B cell (primary cell): ENCODE measurements at regions not wholly inside any gene's neighbourhood (a gene's known extent, or its start where the extent isn't known, plus 50 kb on each side); places are given as distances from the start of the nearest gene placed in this dataset.

Experiments
- ATAC-seq: fragments of 200-7000 bp; cut with Tn5 transposase; one replicate; pipeline ENCODE4 v1.10.0; 2021; ENCODE audit warnings: low read depth, mild to moderate bottlenecking, moderate number of reproducible peaks, moderate library complexity
- CTCF ChIA-PET: fragments of 350-600 bp; sonication (Branson Sonifier 250); formaldehyde crosslinking; loops from one replicate; lab custom pipeline; 2021; ENCODE audit warnings: antibody characterized with exemption, inconsistent platforms; lab: Charles Lee
- POLR2A ChIA-PET: fragments of 350-600 bp; sonication (Branson Sonifier 250); formaldehyde crosslinking; loops from one replicate; lab custom pipeline; 2021; ENCODE audit warnings: antibody characterized with exemption; lab: Charles Lee
- DNase-seq: peaks from one replicate; pipeline ENCODE4 v3.0.0; 2013
- H2AFZ ChIP-seq: 2 replicates; pipeline ENCODE4 v1.6.1; 2012; ENCODE audit warnings: mild to moderate bottlenecking, low read depth, low read length; ENCODE audit not compliant: insufficient read depth, poor library complexity, severe bottlenecking
- H3K27ac ChIP-seq, 2 donors: 1 replicate in 1 of 2; 2 replicates in 1 of 2; pipeline ENCODE4 v1.5.1; 2012 to 2013; ENCODE audit warnings: low read length in 2 of 2, mild to moderate bottlenecking in 2 of 2, moderate library complexity in 1 of 2
- H3K27me3 ChIP-seq, 4 experiments: fragments of 200-600 bp in 1 of 4; sonication (generic) in 1 of 4; replicated peaks in 1 of 4; 1 replicate in 2 of 4; 2 replicates in 2 of 4; pipeline versions ENCODE4 v1.6.1 to v1.7.0; 2013 to 2016; ENCODE audit warnings: low read length in 3 of 4, mild to moderate bottlenecking in 2 of 4, mixed read lengths in 1 of 4, moderate library complexity in 1 of 4; ENCODE audit not compliant: insufficient read depth in 4 of 4, control insufficient read depth in 3 of 4; ENCODE audit errors: control extremely low read depth in 1 of 4
- H3K36me3 ChIP-seq, 2 experiments: replicated peaks in 1 of 2; 1 replicate in 1 of 2; 2 replicates in 1 of 2; pipeline versions ENCODE4 v1.6.1 to v1.7.1; 2013; ENCODE audit warnings: low read length in 1 of 2; ENCODE audit not compliant: insufficient read depth in 2 of 2, control insufficient read depth in 1 of 2; ENCODE audit errors: control extremely low read depth in 1 of 2, extremely low read depth in 1 of 2
- H3K4me1 ChIP-seq, 2 donors: fragments of 200-600 bp in 1 of 2; sonication (generic) in 1 of 2; 1 replicate in 1 of 2; 2 replicates in 1 of 2; pipeline versions ENCODE4 v1.5.1 to v1.6.1; 2013 to 2017; ENCODE audit warnings: low read length in 2 of 2; ENCODE audit not compliant: control insufficient read depth in 2 of 2, insufficient read depth in 2 of 2
- H3K4me2 ChIP-seq: replicated peaks from 2 replicates; pipeline ENCODE3; 2012; ENCODE audit warnings: mild to moderate bottlenecking, low read depth, low read length; ENCODE audit not compliant: poor library complexity, severe bottlenecking
- H3K4me3 ChIP-seq, 5 experiments: fragments of 200-600 bp in 1 of 5; sonication (generic) in 1 of 5; 1 replicate in 3 of 5; 2 replicates in 2 of 5; pipeline versions ENCODE4 v1.5.1 to v1.7.0; 2011 to 2016; ENCODE audit warnings: low read length in 4 of 5, mild to moderate bottlenecking in 4 of 5, low read depth in 2 of 5, control low read depth in 1 of 5, moderate library complexity in 1 of 5; ENCODE audit not compliant: insufficient read depth in 1 of 5; ENCODE audit errors: control extremely low read depth in 1 of 5, extremely low read depth in 1 of 5
- H3K79me2 ChIP-seq: fragments of 200-600 bp; sonication (generic); one replicate; pipeline ENCODE4 v1.6.0; 2016; ENCODE audit warnings: low read length; ENCODE audit not compliant: control insufficient read depth, insufficient read depth
- H3K9ac ChIP-seq: fragments of 200-600 bp; sonication (generic); 2 replicates; pipeline ENCODE4 v1.6.1; 2017; ENCODE audit warnings: mild to moderate bottlenecking, low read length, moderate library complexity
- H3K9me3 ChIP-seq, 3 donors: one replicate each; pipeline versions ENCODE4 v1.6.1 to v1.7.1; 2013; ENCODE audit warnings: low read length in 2 of 3; ENCODE audit not compliant: control insufficient read depth in 2 of 3, insufficient read depth in 1 of 3; ENCODE audit errors: control extremely low read depth in 1 of 3
- H4K20me1 ChIP-seq: 2 replicates; pipeline ENCODE4 v1.6.0; 2012; ENCODE audit warnings: mild to moderate bottlenecking, low read length; ENCODE audit not compliant: insufficient read depth, control insufficient read depth, poor library complexity, severe bottlenecking
- H3K27ac Mint-ChIP-seq: one replicate; pipeline ENCODE4 v1.8.0; 2021; ENCODE audit warnings: mixed read lengths
- H3K27me3 Mint-ChIP-seq: one replicate; pipeline ENCODE4 v1.8.0; 2021; ENCODE audit warnings: mixed read lengths
- H3K4me1 Mint-ChIP-seq: one replicate; pipeline ENCODE4 v1.8.0; 2021; ENCODE audit warnings: mixed read lengths
- H3K4me3 Mint-ChIP-seq: one replicate; pipeline ENCODE4 v1.8.0; 2021; ENCODE audit warnings: mixed read lengths
- H3K9me3 Mint-ChIP-seq: one replicate; pipeline ENCODE4 v1.8.0; 2022; ENCODE audit warnings: mixed read lengths; ENCODE audit not compliant: insufficient read depth
- CTCF ChIP-seq: fragments of 200-600 bp; IDR thresholded peaks from one replicate; pipeline ENCODE4 v1.8.0; 2022; ENCODE audit warnings: antibody characterized with exemption, mild to moderate bottlenecking
- EZH2 ChIP-seq: IDR thresholded peaks from 2 replicates; pipeline ENCODE4 v1.6.1; 2012; ENCODE audit warnings: borderline replicate concordance, low read depth, mild to moderate bottlenecking, moderate library complexity, low read length; ENCODE audit not compliant: insufficient read depth, poor library complexity, severe bottlenecking
- WGBS: methylation state at CpG from one replicate; pipeline ENCODE4 v1.1.5; 2013; ENCODE audit warnings: missing lambda C conversion rate; ENCODE audit not compliant: insufficient coverage; 5-methylcytosine and 5-hydroxymethylcytosine counted together
- intact Hi-C: fragments of 100-400 bp; cut with micrococcal nuclease; formaldehyde crosslinking; loops from one replicate; pipeline ENCODE4 v1.10.0; 2022

- H3K4me2 ChIP-seq = no peak overlapping the region
- DNase-seq (no peak), ATAC-seq (no peak)
- H3K27ac ChIP-seq = no peak overlapping the region
- H3K36me3 ChIP-seq = no peaks in the 10 kb centered on the region
- ChIA-PET POLR2A (no interaction called here), CTCF (no interaction called here)
- no peak overlapping the region for H3K4me3 ChIP-seq
- no peaks in the 10 kb centered on the region for H3K27me3 ChIP-seq
- H3K27me3 Mint-ChIP-seq = no peaks in the 10 kb centered on the region
- intact Hi-C loops = no loop called here
- no peaks in the 10 kb centered on the region for H4K20me1 ChIP-seq
- no peak overlapping the region for H3K9ac ChIP-seq
- no peak overlapping the region for H3K4me3 Mint-ChIP-seq
- no peaks in the 10 kb centered on the region for H3K4me1 Mint-ChIP-seq
- no peak overlapping the region for H2AFZ ChIP-seq
- H3K4me1 ChIP-seq = no peaks in the 10 kb centered on the region
- WGBS = 83% methylated on average over 9 of the region's 9 CpGs
- no peaks in the 10 kb centered on the region for H3K79me2 ChIP-seq
- H3K27ac Mint-ChIP-seq = no peak overlapping the region
- TF ChIP-seq CTCF = no peak
- TF ChIP-seq EZH2 = no peak
- no peaks in the 10 kb centered on the region for H3K9me3 Mint-ChIP-seq
- no peaks in the 10 kb centered on the region for H3K9me3 ChIP-seq
These were observed 458.8 kb downstream of the TMEM232 start for GRCh38 chr5:110267714-110268113.

- H3K4me1 Mint-ChIP-seq = no peaks in the 10 kb centered on the region
- ATAC-seq = no peak
- no peaks in the 10 kb centered on the region for H3K27me3 Mint-ChIP-seq
- H3K27ac Mint-ChIP-seq = no peak overlapping the region
- H3K4me3 Mint-ChIP-seq = no peak overlapping the region
- POLR2A ChIA-PET = no interaction called here
- Histone ChIP-seq H4K20me1 (no peaks in the 10 kb centered on the region), H3K27ac (no peak overlapping the region), H3K4me2 (no peak overlapping the region), H2AFZ (no peak overlapping the region), H3K4me1 (no peaks in the 10 kb centered on the region), H3K4me3 (no peak overlapping the region), H3K27me3 (no peaks in the 10 kb centered on the region), H3K9me3 (no peaks in the 10 kb centered on the region), H3K9ac (no peak overlapping the region), H3K36me3 (no peaks in the 10 kb centered on the region), H3K79me2 (no peaks in the 10 kb centered on the region)
- DNase-seq = no peak
- CTCF ChIA-PET = no interaction called here
- TF ChIP-seq EZH2 (no peak), CTCF (no peak)
- intact Hi-C loops = no loop called here
- H3K9me3 Mint-ChIP-seq = no peaks in the 10 kb centered on the region
These were observed 458.2 kb downstream of the TMEM232 start for GRCh38 chr5:110268283-110268682.
